PC-3 (cell line): ENCODE measurements at regions not wholly inside any gene's neighbourhood (a gene's known extent, or its start where the extent isn't known, plus 50 kb on each side); places are given as distances from the start of the nearest gene placed in this dataset.
A peak's percentile ranks its signal among the peaks of the same experiment; 100 is the strongest.
"Not testable (repeated sequence)": the region's sequence is repeated elsewhere in the genome, so short reads cannot be mapped to it uniquely, and the experiment has no call there.

Source experiments
- ATAC-seq: fragments of 200-7000 bp; cut with Tn5 transposase; 2 replicates; pipeline ENCODE4 v1.9.1; 2020; ENCODE audit warnings: mild to moderate bottlenecking, moderate library complexity
- BruUV-seq: library from RNA; stranded (reverse); fragments of 400-500 nt; replicated peaks from 2 replicates; lab custom pipeline; 2021; lab: Mats Ljungman, UMichigan
- CTCF ChIA-PET: fragments of 300-600 bp; sonication (Branson Sonifier 250); formaldehyde crosslinking; loops from one replicate; lab custom pipeline; 2022; ENCODE audit warnings: antibody characterized with exemption; lab: Charles Lee
- POLR2A ChIA-PET: fragments of 300-600 bp; sonication (Branson Sonifier 250); formaldehyde crosslinking; loops from one replicate; lab custom pipeline; 2022; ENCODE audit warnings: antibody characterized with exemption; ENCODE audit not compliant: unreplicated experiment; lab: Charles Lee
- DNase-seq: peaks from one replicate; pipeline ENCODE4 v3.0.0-alpha.2; 2015
- H2AFZ ChIP-seq: fragments of 300-600 bp; sonication (generic); 2 replicates; pipeline ENCODE4 v1.6.0; 2016; ENCODE audit warnings: antibody characterized with exemption, low read length
- H3F3A ChIP-seq: fragments of 300-600 bp; sonication (generic); one replicate; pipeline ENCODE4 v1.6.0; 2017; ENCODE audit warnings: antibody characterized with exemption, low read length, control low read depth, mild to moderate bottlenecking; ENCODE audit not compliant: unreplicated experiment
- H3K27ac ChIP-seq: fragments of 300-600 bp; sonication (generic); 2 replicates; pipeline ENCODE4 v1.5.1; 2016; ENCODE audit warnings: mild to moderate bottlenecking, low read length
- H3K27me3 ChIP-seq: fragments of 300-600 bp; sonication (generic); 2 replicates; pipeline ENCODE4 v1.6.1; 2016; ENCODE audit warnings: low read length, mixed read lengths
- H3K36me3 ChIP-seq: fragments of 300-600 bp; sonication (generic); 2 replicates; pipeline ENCODE4 v1.6.1; 2016; ENCODE audit warnings: low read depth, mixed run types, low read length, mixed read lengths
- H3K4me1 ChIP-seq: fragments of 300-600 bp; sonication (generic); 2 replicates; pipeline ENCODE4 v1.5.1; 2016; ENCODE audit warnings: low read length; ENCODE audit not compliant: insufficient read depth
- H3K4me2 ChIP-seq: fragments of 300-600 bp; sonication (generic); 2 replicates; pipeline ENCODE4 v1.6.0; 2016; ENCODE audit warnings: low read length
- H3K4me3 ChIP-seq: fragments of 300-600 bp; sonication (generic); 2 replicates; pipeline ENCODE4 v1.5.1; 2016; ENCODE audit warnings: mild to moderate bottlenecking, low read length, mixed read lengths
- H3K79me2 ChIP-seq: fragments of 300-600 bp; sonication (generic); 2 replicates; pipeline ENCODE4 v1.6.1; 2017; ENCODE audit warnings: low read length, mixed read lengths
- H3K9ac ChIP-seq: fragments of 300-600 bp; sonication (generic); 2 replicates; pipeline ENCODE4 v1.6.0; 2016; ENCODE audit warnings: mild to moderate bottlenecking, low read length
- H3K9me2 ChIP-seq: fragments of 300-600 bp; sonication (generic); replicated peaks from 2 replicates; pipeline ENCODE4 v1.6.1; 2016; ENCODE audit warnings: mixed run types, low read length, mixed read lengths
- H3K9me3 ChIP-seq: fragments of 300-600 bp; sonication (generic); 2 replicates; pipeline ENCODE4 v1.6.1; 2016; ENCODE audit warnings: low read length, mixed read lengths
- H4K20me1 ChIP-seq: fragments of 300-600 bp; sonication (generic); 2 replicates; pipeline ENCODE4 v1.6.1; 2016; ENCODE audit warnings: low read length, mixed read lengths
- CTCF ChIP-seq: fragments of 300-600 bp; sonication (generic); conservative IDR thresholded peaks from 2 replicates; pipeline ENCODE4 v1.5.1; 2017; ENCODE audit warnings: antibody characterized with exemption, low read depth, mild to moderate bottlenecking, low read length
- EZH2 ChIP-seq: fragments of 300-600 bp; sonication (generic); IDR thresholded peaks from one replicate; pipeline ENCODE4 v1.6.1; 2017; ENCODE audit warnings: antibody characterized with exemption, mild to moderate bottlenecking, low read length; ENCODE audit not compliant: unreplicated experiment
- EZH2phosphoT487 ChIP-seq: fragments of 300-600 bp; sonication (generic); IDR thresholded peaks from 2 replicates; pipeline ENCODE4 v1.6.1; 2018; ENCODE audit warnings: mild to moderate bottlenecking, antibody characterized with exemption, low read length, borderline replicate concordance
- intact Hi-C: fragments of 100-400 bp; cut with micrococcal nuclease; formaldehyde crosslinking; loops from 2 replicates; pipeline ENCODE4 v1.9.0; 2023

- intact Hi-C loops: no loop called here
- ChIA-PET CTCF (no interaction called here), POLR2A (no interaction called here)
- H3K4me1 ChIP-seq: peaks cover 13% of the 10 kb centered on the region
- peak overlapping the region; percentile 81 for H2AFZ ChIP-seq
- no peak for TF ChIP-seq CTCF
- no peak for TF ChIP-seq EZH2
- no peak for TF ChIP-seq EZH2phosphoT487
- peak; percentile 84 for ATAC-seq
- H3K27ac ChIP-seq: no peak overlapping the region
- no peaks in the 10 kb centered on the region for H3K9me3 ChIP-seq
- DNase-seq: peak; percentile 72
- H3F3A ChIP-seq: no peaks in the 10 kb centered on the region
- H3K36me3 ChIP-seq: no peaks in the 10 kb centered on the region
- H4K20me1 ChIP-seq: no peaks in the 10 kb centered on the region
- H3K9me2 ChIP-seq: no peaks in the 10 kb centered on the region
- H3K4me2 ChIP-seq: peak overlapping the region; percentile 73
- H3K4me3 ChIP-seq: peak overlapping the region; percentile 64
- H3K9ac ChIP-seq: no peak overlapping the region
- H3K79me2 ChIP-seq: no peaks in the 10 kb centered on the region
- no TSS peak for BruUV-seq
- H3K27me3 ChIP-seq: no peaks in the 10 kb centered on the region
Measured at GRCh38 chr1:117735045-117735992, 129.5 kb downstream of the TENT5C start.

- intact Hi-C loops: no loop called here
- no peak for DNase-seq
- BruUV-seq: no TSS peak
- Histone ChIP-seq H3K27me3 (no peaks in the 10 kb centered on the region), H3K36me3 (no peaks in the 10 kb centered on the region), H3K9me3 (no peaks in the 10 kb centered on the region), H4K20me1 (no peaks in the 10 kb centered on the region), H3K4me2 (no peak overlapping the region), H3K9ac (no peak overlapping the region), H3F3A (no peaks in the 10 kb centered on the region), H3K9me2 (no peaks in the 10 kb centered on the region), H3K27ac (no peak overlapping the region), H3K4me3 (no peak overlapping the region), H2AFZ (no peak overlapping the region), H3K4me1 (peaks cover 20% of the 10 kb centered on the region), H3K79me2 (no peaks in the 10 kb centered on the region)
- TF ChIP-seq EZH2phosphoT487 (no peak), CTCF (no peak), EZH2 (no peak)
- ATAC-seq: no peak
- POLR2A ChIA-PET: interaction anchor here (0.6 kb wide), 1 partner anchor 112 kb away, joined by 10 read pairs; no protein-coding TSS in a partner anchor
- CTCF ChIA-PET: no interaction called here
Measured at GRCh38 chr1:117739504-117739903, 133.7 kb downstream of the TENT5C start.

GRCh38 chr1:117740496-117740895 is 134.6 kb downstream of the TENT5C start:
- DNase-seq (peak; percentile 61), ATAC-seq (peak; percentile 95)
- no peak overlapping the region for H3K9ac ChIP-seq
- no peaks in the 10 kb centered on the region for H3F3A ChIP-seq
- no peaks in the 10 kb centered on the region for H3K79me2 ChIP-seq
- ChIA-PET CTCF (interaction anchor here (0.6 to 1.0 kb wide), 2 partner anchors 13 to 486 kb away, joined by 3 to 5 read pairs; no protein-coding TSS in a partner anchor), POLR2A (no interaction called here)
- no peaks in the 10 kb centered on the region for H3K36me3 ChIP-seq
- intact Hi-C loops: no loop called here
- H3K4me1 ChIP-seq: peaks cover 12% of the 10 kb centered on the region
- no peaks in the 10 kb centered on the region for H3K9me3 ChIP-seq
- no peaks in the 10 kb centered on the region for H3K27me3 ChIP-seq
- BruUV-seq: no TSS peak
- no peak for TF ChIP-seq EZH2phosphoT487
- no peak for TF ChIP-seq EZH2
- TF ChIP-seq CTCF: no peak
- peak overlapping the region; percentile 27; the same call in 1 of the 2 replicates for H3K27ac ChIP-seq
- no peak overlapping the region for H3K4me3 ChIP-seq
- H3K4me2 ChIP-seq: peak overlapping the region; percentile 58
- no peaks in the 10 kb centered on the region for H3K9me2 ChIP-seq
- no peaks in the 10 kb centered on the region for H4K20me1 ChIP-seq
- peak overlapping the region; percentile 15 for H2AFZ ChIP-seq

- H3K27me3 ChIP-seq, POLR2A ChIA-PET, ATAC-seq, intact Hi-C loops, H3K9ac ChIP-seq, H3K9me3 ChIP-seq, H4K20me1 ChIP-seq, H3K79me2 ChIP-seq, H3K36me3 ChIP-seq, H3F3A ChIP-seq, H3K4me1 ChIP-seq, H3K4me3 ChIP-seq, DNase-seq, H3K9me2 ChIP-seq, H3K4me2 ChIP-seq, H2AFZ ChIP-seq, CTCF ChIA-PET, BruUV-seq, H3K27ac ChIP-seq: not testable (repeated sequence)
Measured at GRCh38 chr1:117746565-117746964, 140.7 kb downstream of the TENT5C start.
